HEK293T (cell line): ENCODE measurements at regions not wholly inside any gene's neighbourhood (a gene's known extent, or its start where the extent isn't known, plus 50 kb on each side); places are given as distances from the start of the nearest gene placed in this dataset.

Source experiments
- CTBP1 ChIP-seq: fragments of 450-650 bp; IDR thresholded peaks from 2 replicates; pipeline ENCODE4 v1.6.1; 2016; ENCODE audit warnings: borderline replicate concordance
- ELF4 ChIP-seq: fragments of 450-650 bp; IDR thresholded peaks from 2 replicates; pipeline ENCODE4 v1.6.1; 2017; ENCODE audit warnings: antibody characterized with exemption
- FOXA1 ChIP-seq: fragments of 450-650 bp; IDR thresholded peaks from 2 replicates; pipeline ENCODE4 v1.6.1; 2016; ENCODE audit warnings: mild to moderate bottlenecking
- FOXK2 ChIP-seq: fragments of 450-650 bp; IDR thresholded peaks from 2 replicates; pipeline ENCODE4 v1.6.1; 2016; ENCODE audit warnings: mild to moderate bottlenecking
- FOXM1 ChIP-seq: fragments of 450-650 bp; IDR thresholded peaks from 2 replicates; pipeline ENCODE4 v1.6.1; 2017; ENCODE audit warnings: mild to moderate bottlenecking, borderline replicate concordance
- HDGF ChIP-seq: fragments of 450-650 bp; IDR thresholded peaks from 2 replicates; pipeline ENCODE4 v1.6.1; 2017; ENCODE audit warnings: antibody characterized with exemption, borderline replicate concordance
- SP1 ChIP-seq: fragments of 450-650 bp; IDR thresholded peaks from 2 replicates; pipeline ENCODE4 v1.6.1; 2017
- TARDBP ChIP-seq: fragments of 450-650 bp; IDR thresholded peaks from 2 replicates; pipeline ENCODE4 v1.6.1; 2016
- TF ChIP-seq, protein P1 (sequence below): fragments of 450-650 bp; IDR thresholded peaks from 2 replicates; pipeline ENCODE4 v1.6.1; 2016

DNA sequence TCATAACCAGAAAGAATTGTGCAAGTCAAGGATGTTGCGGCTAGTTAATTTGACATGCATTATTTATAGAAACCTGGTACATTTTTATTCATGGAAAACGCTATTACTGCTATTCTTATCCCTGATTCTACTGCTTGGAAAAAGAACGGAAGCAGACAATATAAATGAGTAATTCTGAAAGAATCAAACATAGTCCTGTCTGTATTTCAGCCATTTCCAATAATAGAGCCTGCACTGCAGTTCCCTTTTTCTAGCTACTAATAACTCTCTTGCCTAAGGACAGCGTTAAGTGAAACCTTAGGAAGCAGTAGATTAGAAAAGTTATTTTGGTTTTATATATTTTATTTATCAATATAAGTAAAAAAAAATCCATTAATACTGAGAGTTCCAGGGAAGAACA lies 414.9 kb downstream of the CYLC2 start:
- no peak for TF ChIP-seq TARDBP
- TF ChIP-seq, protein P1, sequence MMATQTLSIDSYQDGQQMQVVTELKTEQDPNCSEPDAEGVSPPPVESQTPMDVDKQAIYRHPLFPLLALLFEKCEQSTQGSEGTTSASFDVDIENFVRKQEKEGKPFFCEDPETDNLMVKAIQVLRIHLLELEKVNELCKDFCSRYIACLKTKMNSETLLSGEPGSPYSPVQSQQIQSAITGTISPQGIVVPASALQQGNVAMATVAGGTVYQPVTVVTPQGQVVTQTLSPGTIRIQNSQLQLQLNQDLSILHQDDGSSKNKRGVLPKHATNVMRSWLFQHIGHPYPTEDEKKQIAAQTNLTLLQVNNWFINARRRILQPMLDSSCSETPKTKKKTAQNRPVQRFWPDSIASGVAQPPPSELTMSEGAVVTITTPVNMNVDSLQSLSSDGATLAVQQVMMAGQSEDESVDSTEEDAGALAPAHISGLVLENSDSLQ = no peak
- TF ChIP-seq FOXK2 = no peak
- no peak for TF ChIP-seq ELF4
- no peak for TF ChIP-seq SP1
- no peak for TF ChIP-seq HDGF
- no peak for TF ChIP-seq FOXM1
- TF ChIP-seq FOXA1 = no peak
- no peak for TF ChIP-seq CTBP1
